ENCODE measurements at regions not wholly inside any gene's neighbourhood (a gene's known extent, or its start where the extent isn't known, plus 50 kb on each side); places are given as distances from the start of the nearest gene placed in this dataset.

DNA sequence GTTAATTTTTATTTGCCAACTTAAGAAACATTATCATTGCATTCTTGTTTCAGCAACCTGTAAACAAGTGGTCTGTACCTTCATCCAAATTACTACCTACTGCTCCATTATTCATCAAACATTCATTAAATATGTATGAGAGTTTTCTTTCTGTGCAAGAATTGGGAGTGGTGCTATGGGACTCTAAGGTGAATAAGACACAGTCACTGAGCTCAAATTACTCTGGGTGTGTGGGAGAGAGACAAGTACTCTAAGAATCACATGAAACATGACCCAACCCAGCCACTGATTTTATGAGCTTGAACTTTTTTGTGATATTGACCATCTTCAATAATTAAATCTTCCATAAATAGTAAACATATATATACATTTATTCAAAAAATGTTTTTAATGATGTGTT is 227.2 kb upstream of the TP63 start:
- TF ChIP-seq, protein P1, sequence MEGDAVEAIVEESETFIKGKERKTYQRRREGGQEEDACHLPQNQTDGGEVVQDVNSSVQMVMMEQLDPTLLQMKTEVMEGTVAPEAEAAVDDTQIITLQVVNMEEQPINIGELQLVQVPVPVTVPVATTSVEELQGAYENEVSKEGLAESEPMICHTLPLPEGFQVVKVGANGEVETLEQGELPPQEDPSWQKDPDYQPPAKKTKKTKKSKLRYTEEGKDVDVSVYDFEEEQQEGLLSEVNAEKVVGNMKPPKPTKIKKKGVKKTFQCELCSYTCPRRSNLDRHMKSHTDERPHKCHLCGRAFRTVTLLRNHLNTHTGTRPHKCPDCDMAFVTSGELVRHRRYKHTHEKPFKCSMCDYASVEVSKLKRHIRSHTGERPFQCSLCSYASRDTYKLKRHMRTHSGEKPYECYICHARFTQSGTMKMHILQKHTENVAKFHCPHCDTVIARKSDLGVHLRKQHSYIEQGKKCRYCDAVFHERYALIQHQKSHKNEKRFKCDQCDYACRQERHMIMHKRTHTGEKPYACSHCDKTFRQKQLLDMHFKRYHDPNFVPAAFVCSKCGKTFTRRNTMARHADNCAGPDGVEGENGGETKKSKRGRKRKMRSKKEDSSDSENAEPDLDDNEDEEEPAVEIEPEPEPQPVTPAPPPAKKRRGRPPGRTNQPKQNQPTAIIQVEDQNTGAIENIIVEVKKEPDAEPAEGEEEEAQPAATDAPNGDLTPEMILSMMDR (IDR thresholded peaks at IDR 0.05; ENCODE audit: low read depth, low read length, missing input control): no peak
- TF ChIP-seq EGR1 (IDR thresholded peaks at IDR 0.05; ENCODE audit: low read depth in 2 of 2): no peak
- TF ChIP-seq, protein P2, sequence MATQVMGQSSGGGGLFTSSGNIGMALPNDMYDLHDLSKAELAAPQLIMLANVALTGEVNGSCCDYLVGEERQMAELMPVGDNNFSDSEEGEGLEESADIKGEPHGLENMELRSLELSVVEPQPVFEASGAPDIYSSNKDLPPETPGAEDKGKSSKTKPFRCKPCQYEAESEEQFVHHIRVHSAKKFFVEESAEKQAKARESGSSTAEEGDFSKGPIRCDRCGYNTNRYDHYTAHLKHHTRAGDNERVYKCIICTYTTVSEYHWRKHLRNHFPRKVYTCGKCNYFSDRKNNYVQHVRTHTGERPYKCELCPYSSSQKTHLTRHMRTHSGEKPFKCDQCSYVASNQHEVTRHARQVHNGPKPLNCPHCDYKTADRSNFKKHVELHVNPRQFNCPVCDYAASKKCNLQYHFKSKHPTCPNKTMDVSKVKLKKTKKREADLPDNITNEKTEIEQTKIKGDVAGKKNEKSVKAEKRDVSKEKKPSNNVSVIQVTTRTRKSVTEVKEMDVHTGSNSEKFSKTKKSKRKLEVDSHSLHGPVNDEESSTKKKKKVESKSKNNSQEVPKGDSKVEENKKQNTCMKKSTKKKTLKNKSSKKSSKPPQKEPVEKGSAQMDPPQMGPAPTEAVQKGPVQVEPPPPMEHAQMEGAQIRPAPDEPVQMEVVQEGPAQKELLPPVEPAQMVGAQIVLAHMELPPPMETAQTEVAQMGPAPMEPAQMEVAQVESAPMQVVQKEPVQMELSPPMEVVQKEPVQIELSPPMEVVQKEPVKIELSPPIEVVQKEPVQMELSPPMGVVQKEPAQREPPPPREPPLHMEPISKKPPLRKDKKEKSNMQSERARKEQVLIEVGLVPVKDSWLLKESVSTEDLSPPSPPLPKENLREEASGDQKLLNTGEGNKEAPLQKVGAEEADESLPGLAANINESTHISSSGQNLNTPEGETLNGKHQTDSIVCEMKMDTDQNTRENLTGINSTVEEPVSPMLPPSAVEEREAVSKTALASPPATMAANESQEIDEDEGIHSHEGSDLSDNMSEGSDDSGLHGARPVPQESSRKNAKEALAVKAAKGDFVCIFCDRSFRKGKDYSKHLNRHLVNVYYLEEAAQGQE (IDR thresholded peaks at IDR 0.05): no peak

All from liver (tissue), 3 donors.